Adrenal gland (tissue), 5 donors: ENCODE measurements at regions not wholly inside any gene's neighbourhood (a gene's known extent, or its start where the extent isn't known, plus 50 kb on each side); places are given as distances from the start of the nearest gene placed in this dataset.

Experiments
- POLR2A ChIP-seq, 2 donors: fragments of 450-650 bp; IDR thresholded peaks; one replicate each; pipeline ENCODE4 v1.6.1; 2017; ENCODE audit warnings: antibody characterized with exemption in 2 of 2, mild to moderate bottlenecking in 2 of 2, moderate library complexity in 1 of 2
- TF ChIP-seq, protein P1 (sequence below), 6 experiments: fragments of 450-650 bp in 4 of 6; fragments of 200-600 bp in 2 of 6; sonication (generic) in 1 of 6; IDR thresholded peaks; 1 replicate in 5 of 6; 2 replicates in 1 of 6; pipeline versions ENCODE4 v1.5.1 to v1.8.0; 2016 to 2021; ENCODE audit warnings: antibody characterized with exemption in 6 of 6, mild to moderate bottlenecking in 2 of 6, moderate library complexity in 1 of 6
- donor health status: DM: no; HTN: no; CAD: no.

DNA sequence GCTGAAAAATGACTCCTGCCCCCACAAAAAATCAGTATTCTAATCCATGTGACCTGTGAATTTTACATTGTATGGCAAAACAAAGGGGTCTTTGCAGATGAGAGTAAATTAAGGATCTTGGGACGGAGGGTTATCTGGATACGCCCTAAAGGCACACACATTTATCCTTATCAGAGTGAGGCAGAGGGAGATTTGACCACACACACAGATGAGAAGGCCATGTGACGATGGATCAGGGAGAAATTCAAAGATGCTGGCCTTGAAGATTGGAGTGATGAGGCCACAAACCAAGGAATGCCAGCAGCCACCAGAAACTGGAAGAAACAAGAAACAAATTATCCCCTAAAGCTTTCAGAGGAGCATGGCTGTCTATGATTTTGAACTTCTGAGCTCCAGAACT, 288.5 kb downstream of the XXYLT1 start:
- TF ChIP-seq, protein P1, sequence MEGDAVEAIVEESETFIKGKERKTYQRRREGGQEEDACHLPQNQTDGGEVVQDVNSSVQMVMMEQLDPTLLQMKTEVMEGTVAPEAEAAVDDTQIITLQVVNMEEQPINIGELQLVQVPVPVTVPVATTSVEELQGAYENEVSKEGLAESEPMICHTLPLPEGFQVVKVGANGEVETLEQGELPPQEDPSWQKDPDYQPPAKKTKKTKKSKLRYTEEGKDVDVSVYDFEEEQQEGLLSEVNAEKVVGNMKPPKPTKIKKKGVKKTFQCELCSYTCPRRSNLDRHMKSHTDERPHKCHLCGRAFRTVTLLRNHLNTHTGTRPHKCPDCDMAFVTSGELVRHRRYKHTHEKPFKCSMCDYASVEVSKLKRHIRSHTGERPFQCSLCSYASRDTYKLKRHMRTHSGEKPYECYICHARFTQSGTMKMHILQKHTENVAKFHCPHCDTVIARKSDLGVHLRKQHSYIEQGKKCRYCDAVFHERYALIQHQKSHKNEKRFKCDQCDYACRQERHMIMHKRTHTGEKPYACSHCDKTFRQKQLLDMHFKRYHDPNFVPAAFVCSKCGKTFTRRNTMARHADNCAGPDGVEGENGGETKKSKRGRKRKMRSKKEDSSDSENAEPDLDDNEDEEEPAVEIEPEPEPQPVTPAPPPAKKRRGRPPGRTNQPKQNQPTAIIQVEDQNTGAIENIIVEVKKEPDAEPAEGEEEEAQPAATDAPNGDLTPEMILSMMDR (IDR thresholded peaks at IDR 0.05): no peak
- no peak for TF ChIP-seq POLR2A (IDR thresholded peaks at IDR 0.05)
